HG03342 (cell line): ENCODE measurements at regions not wholly inside any gene's neighbourhood (a gene's known extent, or its start where the extent isn't known, plus 50 kb on each side); places are given as distances from the start of the nearest gene placed in this dataset.
"Not testable (repeated sequence)": the region's sequence is repeated elsewhere in the genome, so short reads cannot be mapped to it uniquely, and the experiment has no call there.

ENCODE experiments used
- ATAC-seq: cut with Tn5 transposase; IDR thresholded peaks from one replicate; pipeline ENCODE4 v1.9.1; 2021; ENCODE audit warnings: mild to moderate bottlenecking, moderate library complexity; ENCODE audit not compliant: unreplicated experiment

- no peak for ATAC-seq
Measured at GRCh38 chr5:103389846-103390245, 131.3 kb downstream of the MACIR start.

- ATAC-seq: no peak
Measured at GRCh38 chr5:103389357-103389756, 130.8 kb downstream of the MACIR start.

- ATAC-seq: no peak
Measured at GRCh38 chr5:103385722-103386121, 127.2 kb downstream of the MACIR start.

- not testable (repeated sequence) for ATAC-seq
Measured at GRCh38 chr5:103377638-103378037, 119.1 kb downstream of the MACIR start.

GRCh38 chr5:103375863-103376591 lies 117.5 kb downstream of the MACIR start:
- no peak for ATAC-seq

GRCh38 chr5:103375350-103375749 lies 116.8 kb downstream of the MACIR start:
- ATAC-seq: no peak

GRCh38 chr5:103374473-103374963 lies 116.0 kb downstream of the MACIR start:
- no peak for ATAC-seq

GRCh38 chr5:103373597-103374472 lies 115.3 kb downstream of the MACIR start:
- ATAC-seq: no peak

GRCh38 chr5:103371046-103371607 lies 112.6 kb downstream of the MACIR start:
- ATAC-seq: no peak

- ATAC-seq: no peak
Measured at GRCh38 chr5:103369125-103370120, 110.9 kb downstream of the MACIR start.

- no peak for ATAC-seq
Measured at GRCh38 chr5:103367702-103368101, 109.1 kb downstream of the MACIR start.

GRCh38 chr5:103366918-103367549 lies 108.5 kb downstream of the MACIR start:
- no peak for ATAC-seq

GRCh38 chr5:103364074-103364473 lies 105.5 kb downstream of the MACIR start:
- no peak for ATAC-seq

- ATAC-seq: no peak
Measured at GRCh38 chr5:103362211-103362610, 103.6 kb downstream of the MACIR start.

GRCh38 chr5:103360475-103360874 lies 101.9 kb downstream of the MACIR start:
- ATAC-seq: no peak

GRCh38 chr5:103358305-103358995 lies 99.9 kb downstream of the MACIR start:
- ATAC-seq: no peak

GRCh38 chr5:103357636-103358035 lies 99.1 kb downstream of the MACIR start:
- no peak for ATAC-seq

GRCh38 chr5:103356350-103357091 lies 98.0 kb downstream of the MACIR start:
- ATAC-seq: no peak

- ATAC-seq: no peak
Measured at GRCh38 chr5:103355579-103355978, 97.0 kb downstream of the MACIR start.
